ENCODE measurements at regions not wholly inside any gene's neighbourhood (a gene's known extent, or its start where the extent isn't known, plus 50 kb on each side); places are given as distances from the start of the nearest gene placed in this dataset.

DNA sequence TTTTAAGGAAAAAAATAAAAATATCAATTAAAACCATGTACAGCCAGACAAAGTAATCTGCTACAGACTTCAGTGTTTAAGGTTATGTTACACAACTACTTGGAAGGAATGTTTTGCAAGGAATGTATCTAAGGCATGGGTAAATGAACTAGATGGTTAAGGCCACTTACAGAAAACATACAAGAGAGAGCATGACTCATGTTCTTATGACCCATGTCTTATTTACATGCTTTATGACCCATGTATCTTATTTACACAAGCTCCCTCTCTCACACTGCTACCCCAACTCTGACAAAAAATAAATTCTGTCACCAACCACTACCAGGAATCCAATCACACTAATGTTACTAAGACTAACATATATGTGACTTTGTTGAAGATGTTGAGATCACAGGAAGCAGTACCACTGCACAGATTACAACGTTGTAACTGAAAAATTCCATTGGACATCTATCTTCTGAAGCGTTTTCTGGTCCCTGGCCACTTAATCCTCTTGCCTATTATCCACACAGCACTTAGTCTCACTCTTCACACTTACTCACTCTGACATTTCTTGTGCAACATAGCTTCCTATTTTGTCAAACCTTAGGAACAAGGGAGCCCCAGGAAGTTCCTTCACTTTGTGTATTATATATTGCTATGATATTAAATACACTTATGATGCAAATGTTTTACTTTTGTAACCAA, 1630.1 kb upstream of the C9orf72 start:
- H3K27ac Mint-ChIP-seq = no peak overlapping the region
- DNase-seq (no peak), ATAC-seq (no peak)
- H3K9me3 Mint-ChIP-seq = no peaks in the 10 kb centered on the region
- H3K4me3 Mint-ChIP-seq = no peak overlapping the region
- H3K4me1 Mint-ChIP-seq = no peaks in the 10 kb centered on the region
- H3K27me3 Mint-ChIP-seq = no peaks in the 10 kb centered on the region

DNA sequence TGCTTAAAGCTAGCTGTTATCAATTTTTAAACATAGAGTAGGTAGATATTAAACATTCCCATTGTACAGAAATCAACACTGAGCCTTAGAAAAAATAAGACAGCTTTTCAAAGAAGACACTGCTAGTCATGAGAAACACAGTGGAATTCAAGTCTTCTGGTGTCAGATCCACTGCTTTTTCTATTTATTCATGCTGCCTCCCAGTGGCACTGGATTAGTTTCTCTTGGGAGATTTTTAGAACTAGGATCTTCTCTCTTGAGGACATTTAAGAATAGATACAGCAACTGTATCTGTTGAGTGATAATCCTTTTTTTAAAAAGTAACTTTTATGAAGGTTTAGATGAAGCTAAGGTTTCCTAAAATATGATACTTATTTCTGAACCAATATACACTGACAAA, 1635.4 kb upstream of the C9orf72 start:
- peaks cover 29% of the 10 kb centered on the region for H3K27me3 Mint-ChIP-seq
- no peak for DNase-seq
- no peaks in the 10 kb centered on the region for H3K9me3 Mint-ChIP-seq
- peaks cover 18% of the 10 kb centered on the region for H3K4me1 Mint-ChIP-seq
- no peak for ATAC-seq
- H3K27ac Mint-ChIP-seq = no peak overlapping the region
- no peak overlapping the region for H3K4me3 Mint-ChIP-seq

DNA sequence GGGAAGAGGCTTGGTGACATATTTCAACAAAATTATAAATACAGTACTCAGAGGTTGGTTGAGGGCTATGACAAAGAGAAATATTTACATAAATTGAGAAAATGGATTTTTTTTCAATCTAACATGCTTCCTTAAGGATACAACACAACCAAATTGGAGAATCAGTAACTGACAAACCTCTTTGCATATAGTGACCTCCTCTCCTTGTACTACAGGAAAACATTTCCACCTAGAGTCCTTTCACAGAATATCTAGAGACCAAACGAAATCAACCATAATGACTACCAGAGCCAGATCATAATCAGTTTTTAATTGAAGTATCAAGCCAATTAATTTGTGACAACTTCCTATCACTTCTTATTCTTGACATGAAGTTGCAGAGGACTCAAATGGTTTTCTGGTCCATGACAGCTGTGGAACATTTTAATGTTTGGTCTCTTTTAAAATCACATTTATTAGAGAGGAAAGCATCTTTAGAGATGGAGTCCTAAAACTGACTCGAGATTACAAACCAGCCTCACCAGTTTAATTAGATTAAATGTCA, 1636.5 kb upstream of the C9orf72 start:
- H3K27me3 Mint-ChIP-seq = peaks cover 40% of the 10 kb centered on the region
- no peak overlapping the region for H3K4me3 Mint-ChIP-seq
- DNase-seq (no peak), ATAC-seq (no peak)
- H3K27ac Mint-ChIP-seq = no peak overlapping the region
- no peaks in the 10 kb centered on the region for H3K9me3 Mint-ChIP-seq
- H3K4me1 Mint-ChIP-seq = peaks cover 24% of the 10 kb centered on the region

- DNase-seq (no peak), ATAC-seq (no peak)
- Mint-ChIP-seq H3K27ac (no peak overlapping the region), H3K9me3 (no peaks in the 10 kb centered on the region), H3K4me1 (peaks cover 24% of the 10 kb centered on the region), H3K4me3 (no peak overlapping the region), H3K27me3 (peaks cover 49% of the 10 kb centered on the region)
These were observed 1637.8 kb upstream of the C9orf72 start for GRCh38 chr9:29211003-29211579.

GRCh38 chr9:29211580-29212396, 1638.5 kb upstream of the C9orf72 start:
- Mint-ChIP-seq H3K4me3 (peak overlapping the region in 1 of 2 donors; percentile 45), H3K9me3 (no peaks in the 10 kb centered on the region), H3K27ac (no peak overlapping the region), H3K27me3 (peaks cover 56% of the 10 kb centered on the region), H3K4me1 (peaks cover 24% of the 10 kb centered on the region)
- DNase-seq (peak; percentile 44 to 51), ATAC-seq (peak; percentile 84)

GRCh38 chr9:29212397-29213387, 1639.4 kb upstream of the C9orf72 start:
- no peaks in the 10 kb centered on the region for H3K9me3 Mint-ChIP-seq
- peak overlapping the region; percentile 67 to 71 for H3K4me3 Mint-ChIP-seq
- H3K27ac Mint-ChIP-seq = no peak overlapping the region
- DNase-seq (no peak), ATAC-seq (peak; percentile 40)
- H3K4me1 Mint-ChIP-seq = peaks cover 24% of the 10 kb centered on the region
- H3K27me3 Mint-ChIP-seq = peaks cover 57% of the 10 kb centered on the region

- no peaks in the 10 kb centered on the region for H3K9me3 Mint-ChIP-seq
- peaks cover 24% of the 10 kb centered on the region for H3K4me1 Mint-ChIP-seq
- H3K27ac Mint-ChIP-seq = no peak within 1 kb of the TSS
- peaks cover 57% of the 10 kb centered on the region for H3K27me3 Mint-ChIP-seq
- ATAC-seq = peak; percentile 27
- H3K4me3 Mint-ChIP-seq = peak within 1 kb of the TSS; percentile 67 to 71
- DNase-seq = no peak
These were observed 1640.3 kb upstream of the C9orf72 start, which contains the start of gene LINGO2 for GRCh38 chr9:29213417-29214153. LINGO2 (minus strand) TSS chr9:29213601.

- Mint-ChIP-seq H3K9me3 (no peaks in the 10 kb centered on the region), H3K27ac (no peak overlapping the region), H3K4me1 (peaks cover 24% of the 10 kb centered on the region), H3K27me3 (peaks cover 57% of the 10 kb centered on the region), H3K4me3 (peak overlapping the region in 1 of 2 donors; percentile 21)
- no peak for DNase-seq
- no peak for ATAC-seq
These were observed 1640.9 kb upstream of the C9orf72 start for GRCh38 chr9:29214154-29214689.

DNA sequence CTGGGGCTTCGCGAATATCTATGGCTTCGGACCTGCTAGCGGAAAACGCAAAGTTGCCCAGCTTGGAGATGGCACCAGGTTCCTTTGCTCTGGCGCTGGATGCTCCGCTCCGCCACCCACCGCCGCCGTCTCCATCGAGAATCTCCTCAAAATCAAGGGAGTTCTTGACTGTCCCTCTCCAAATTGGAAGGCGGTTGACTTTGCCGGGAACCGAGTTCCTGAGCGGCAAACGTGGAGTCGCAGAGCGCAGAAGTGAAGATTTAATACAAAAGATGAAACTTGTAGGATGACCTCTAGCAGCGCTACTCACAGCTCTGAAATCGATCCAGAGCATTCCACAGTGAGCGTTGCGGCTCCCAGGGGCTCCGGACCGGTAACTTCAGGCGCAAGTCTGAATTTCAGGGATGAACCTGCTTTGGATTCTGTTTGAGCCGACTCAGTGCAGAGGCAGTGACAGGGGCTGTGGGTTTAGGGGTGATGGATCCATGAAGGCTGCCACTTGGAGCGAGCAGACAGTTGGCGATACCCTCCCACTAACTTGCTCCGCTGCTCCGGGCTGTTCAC, 1641.5 kb upstream of the C9orf72 start:
- Mint-ChIP-seq H3K27me3 (peaks cover 57% of the 10 kb centered on the region), H3K4me3 (no peak overlapping the region), H3K4me1 (peaks cover 24% of the 10 kb centered on the region), H3K9me3 (no peaks in the 10 kb centered on the region), H3K27ac (no peak overlapping the region)
- DNase-seq = no peak
- no peak for ATAC-seq

DNA sequence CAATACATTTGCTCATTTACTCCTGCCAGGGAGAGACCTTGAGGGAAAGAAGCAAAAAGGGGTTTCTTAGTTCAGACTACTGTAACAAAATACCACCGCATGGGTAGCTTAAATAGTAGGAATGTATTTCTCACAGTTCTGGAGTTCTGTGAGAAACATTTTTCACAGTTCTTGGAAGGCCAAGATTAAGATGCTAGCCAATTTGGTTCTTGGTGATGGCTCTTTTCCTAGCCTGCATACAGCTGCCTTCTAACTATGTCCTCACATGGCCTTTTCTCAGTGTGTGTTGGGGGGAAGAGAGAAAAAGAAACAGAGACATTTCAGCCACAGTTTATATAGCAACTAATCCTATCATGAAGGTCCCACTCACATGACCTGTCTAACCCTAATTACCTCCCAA, 1644.7 kb upstream of the C9orf72 start:
- Mint-ChIP-seq H3K27ac (no peak overlapping the region), H3K27me3 (peaks cover 35% of the 10 kb centered on the region), H3K4me1 (peaks cover 12% of the 10 kb centered on the region), H3K4me3 (no peak overlapping the region), H3K9me3 (no peaks in the 10 kb centered on the region)
- DNase-seq = no peak
- no peak for ATAC-seq

GRCh38 chr9:29220596-29221251, 1647.4 kb upstream of the C9orf72 start:
- ATAC-seq = no peak
- H3K9me3 Mint-ChIP-seq = no peaks in the 10 kb centered on the region
- DNase-seq = no peak
- H3K4me1 Mint-ChIP-seq = no peaks in the 10 kb centered on the region
- no peak overlapping the region for H3K4me3 Mint-ChIP-seq
- no peak overlapping the region for H3K27ac Mint-ChIP-seq
- H3K27me3 Mint-ChIP-seq = peaks cover 10% of the 10 kb centered on the region

DNA sequence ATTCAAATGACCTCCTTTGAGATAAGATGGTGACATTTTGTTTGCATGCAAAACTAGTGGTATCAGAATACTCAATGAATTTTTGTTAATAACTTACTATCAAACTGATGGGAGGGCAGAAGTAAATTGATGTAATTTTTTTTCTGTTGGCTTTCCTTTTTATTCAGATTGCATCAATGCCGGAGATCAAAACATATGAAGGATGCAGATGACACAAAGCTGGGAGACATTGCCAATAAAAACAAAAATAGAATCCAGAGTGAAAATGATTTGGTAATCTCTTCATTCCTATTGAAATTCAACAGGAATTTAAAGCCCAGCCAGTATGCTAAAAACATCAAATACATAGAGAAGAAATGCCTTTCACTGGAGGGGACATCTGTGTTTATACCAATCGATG, 1655.3 kb upstream of the C9orf72 start:
- H3K27me3 Mint-ChIP-seq = no peaks in the 10 kb centered on the region
- H3K9me3 Mint-ChIP-seq = peaks cover 6 to 8% of the 10 kb centered on the region in 2 donors
- no peaks in the 10 kb centered on the region for H3K4me1 Mint-ChIP-seq

GRCh38 chr9:29230931-29231330, 1657.7 kb upstream of the C9orf72 start:
- H3K4me3 Mint-ChIP-seq = no peak overlapping the region
- H3K27ac Mint-ChIP-seq = no peak overlapping the region
- H3K4me1 Mint-ChIP-seq = no peaks in the 10 kb centered on the region
- peaks cover 6 to 8% of the 10 kb centered on the region in 2 donors for H3K9me3 Mint-ChIP-seq
- DNase-seq (no peak), ATAC-seq (no peak)
- no peaks in the 10 kb centered on the region for H3K27me3 Mint-ChIP-seq

More for the DNA sequence above, 1655.3 kb upstream of the C9orf72 start:
- DNase-seq = no peak
- no peak for ATAC-seq
- Mint-ChIP-seq H3K4me3 (no peak overlapping the region), H3K27ac (no peak overlapping the region)

Data from stimulated activated naive CD8-positive, alpha-beta T cell treated with anti-CD3 and anti-CD28 coated beads, Interleukin-15, amount 100 ng/mL, for 72 hours (primary cell).